MM.1S (cell line): ENCODE measurements at regions not wholly inside any gene's neighbourhood (a gene's known extent, or its start where the extent isn't known, plus 50 kb on each side); places are given as distances from the start of the nearest gene placed in this dataset.
"Not testable (repeated sequence)": the region's sequence is repeated elsewhere in the genome, so short reads cannot be mapped to it uniquely, and the experiment has no call there.

Experiments used
- DNase-seq: peaks from one replicate; pipeline ENCODE4 v3.0.0-alpha.2; 2015
- H2AFZ ChIP-seq: fragments of 300-600 bp; sonication (generic); 2 replicates; pipeline ENCODE4 v1.6.0; 2016; ENCODE audit warnings: antibody characterized with exemption, low read length
- H3F3A ChIP-seq: fragments of 300-600 bp; sonication (generic); 2 replicates; pipeline ENCODE4 v1.6.1; 2016; ENCODE audit warnings: mild to moderate bottlenecking, antibody characterized with exemption, low read length, moderate library complexity, mixed read lengths; ENCODE audit not compliant: insufficient read depth
- H3K27ac ChIP-seq: fragments of 300-600 bp; sonication (generic); 2 replicates; pipeline ENCODE4 v1.5.1; 2016; ENCODE audit warnings: mild to moderate bottlenecking, low read length
- H3K27me3 ChIP-seq: fragments of 300-600 bp; sonication (generic); replicated peaks from 2 replicates; pipeline ENCODE4 v1.6.0; 2016; ENCODE audit warnings: low read length; ENCODE audit not compliant: insufficient read depth
- H3K36me3 ChIP-seq: fragments of 300-600 bp; sonication (generic); replicated peaks from 2 replicates; pipeline ENCODE4 v1.6.1; 2016; ENCODE audit warnings: mild to moderate bottlenecking, low read length, mixed read lengths; ENCODE audit not compliant: insufficient read depth
- H3K4me1 ChIP-seq: fragments of 300-600 bp; sonication (generic); 2 replicates; pipeline ENCODE4 v1.6.1; 2016; ENCODE audit warnings: low read length, mixed read lengths
- H3K4me2 ChIP-seq: fragments of 300-600 bp; sonication (generic); 2 replicates; pipeline ENCODE4 v1.6.0; 2016; ENCODE audit warnings: low read depth, low read length
- H3K4me3 ChIP-seq: fragments of 300-600 bp; sonication (generic); 2 replicates; pipeline ENCODE4 v1.5.1; 2016; ENCODE audit warnings: low read length, mixed read lengths
- H3K79me2 ChIP-seq: fragments of 300-600 bp; sonication (generic); 2 replicates; pipeline ENCODE4 v1.6.1; 2016; ENCODE audit warnings: mixed run types, low read length, mixed read lengths
- H3K9ac ChIP-seq: fragments of 300-600 bp; sonication (generic); 2 replicates; pipeline ENCODE4 v1.6.1; 2016; ENCODE audit warnings: low read length, mixed read lengths
- H3K9me2 ChIP-seq: fragments of 300-600 bp; sonication (generic); replicated peaks from 2 replicates; pipeline ENCODE4 v1.6.1; 2016; ENCODE audit warnings: mild to moderate bottlenecking, low read length, mixed read lengths; ENCODE audit not compliant: insufficient read depth
- H3K9me3 ChIP-seq: fragments of 300-600 bp; sonication (generic); replicated peaks from 2 replicates; pipeline ENCODE4 v1.6.1; 2016; ENCODE audit warnings: mild to moderate bottlenecking, low read length, mixed read lengths; ENCODE audit not compliant: insufficient read depth
- H4K20me1 ChIP-seq: fragments of 300-600 bp; sonication (generic); 2 replicates; pipeline ENCODE4 v1.6.1; 2016; ENCODE audit warnings: mild to moderate bottlenecking, low read length, moderate library complexity, mixed read lengths; ENCODE audit not compliant: insufficient read depth

GRCh38 chr16:15192197-15192596, 98.1 kb upstream of the RRN3 start:
- H4K20me1 ChIP-seq, H3K4me3 ChIP-seq, H3K36me3 ChIP-seq, H3K27me3 ChIP-seq, H3K4me1 ChIP-seq, H3K27ac ChIP-seq, H3K79me2 ChIP-seq, H3F3A ChIP-seq, H3K4me2 ChIP-seq, H3K9ac ChIP-seq, H3K9me2 ChIP-seq, H2AFZ ChIP-seq, DNase-seq, H3K9me3 ChIP-seq: not testable (repeated sequence)

DNA sequence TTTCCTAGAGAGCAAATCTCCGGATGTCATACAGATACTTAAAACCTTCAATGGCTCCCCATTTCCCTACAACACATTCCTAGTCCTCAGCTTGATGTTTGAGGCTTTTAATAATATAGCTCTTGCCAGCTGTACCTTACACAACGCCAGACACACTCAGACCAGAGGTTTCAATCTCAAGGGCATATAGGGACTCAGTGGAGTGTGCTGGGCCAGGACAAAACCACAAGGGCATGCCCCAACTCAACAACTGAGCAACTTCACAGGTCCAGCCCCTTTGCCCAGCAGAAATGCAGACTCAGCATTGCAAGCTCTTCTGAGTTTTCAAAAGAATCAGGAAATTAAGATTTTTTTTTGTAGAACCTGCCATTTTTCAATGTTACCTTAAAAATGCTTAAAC, 95.4 kb upstream of the RRN3 start:
- not testable (repeated sequence) for H3K27ac ChIP-seq, H3K36me3 ChIP-seq, H3K79me2 ChIP-seq, H3K27me3 ChIP-seq, H3K4me2 ChIP-seq, H3K9me2 ChIP-seq, H2AFZ ChIP-seq, DNase-seq, H3K9me3 ChIP-seq, H3K4me3 ChIP-seq, H3K4me1 ChIP-seq, H3F3A ChIP-seq, H3K9ac ChIP-seq, H4K20me1 ChIP-seq
